GM12878 (cell line): ENCODE measurements at regions not wholly inside any gene's neighbourhood (a gene's known extent, or its start where the extent isn't known, plus 50 kb on each side); places are given as distances from the start of the nearest gene placed in this dataset.

Experiments used
- ATAC-seq: fragments of 200-7000 bp; cut with Tn5 transposase; 3 replicates; pipeline ENCODE4 v1.9.1; 2020; ENCODE audit warnings: mild to moderate bottlenecking, moderate library complexity
- BruUV-seq: library from RNA; stranded (reverse); fragments of 400-500 nt; replicated peaks from 2 replicates; lab custom pipeline; 2021; lab: Mats Ljungman, UMichigan
- CTCF ChIA-PET: fragments of 300-600 bp; sonication (Branson Sonifier 250); formaldehyde crosslinking; extraction: SDS; loops from one replicate; lab custom pipeline; 2021; ENCODE audit warnings: inconsistent platforms; lab: Yijun Ruan, JAX
- POLR2A ChIA-PET: fragments of 350-600 bp; formaldehyde crosslinking; extraction: SDS; loops from one replicate; lab custom pipeline; 2021; ENCODE audit warnings: inconsistent platforms; lab: Charles Lee
- RAD21 ChIA-PET: fragments of 300-600 bp; sonication (Branson Sonifier 250); formaldehyde crosslinking; loops from one replicate; lab custom pipeline; 2023; ENCODE audit warnings: antibody characterized with exemption; ENCODE audit not compliant: unreplicated experiment; lab: Charles Lee
- SMC1A ChIA-PET: fragments of 300-600 bp; sonication (Branson Sonifier 250); formaldehyde crosslinking; loops from one replicate; lab custom pipeline; 2023; ENCODE audit not compliant: unreplicated experiment, uncharacterized antibody; lab: Charles Lee
- DNase-seq: peaks from one replicate; pipeline ENCODE4 v3.0.0-alpha.2; 2011; ENCODE audit warnings: low read depth, low spot score
- FAIRE-seq: peaks from 3 replicates; lab custom pipeline; 2011; peaks lifted over from hg19 to GRCh38; lab: Jason Lieb, UNC
- H2AFZ ChIP-seq: 2 replicates; pipeline ENCODE4 v1.6.0; 2011; ENCODE audit warnings: low read depth, low read length, control low read depth; ENCODE audit not compliant: control insufficient read depth
- H3K27ac ChIP-seq: 2 replicates; pipeline ENCODE4 v1.5.1; 2011; ENCODE audit warnings: control low read depth; ENCODE audit not compliant: control insufficient read depth, insufficient read depth
- H3K27me3 ChIP-seq, 2 experiments: replicated peaks in 1 of 2; 2 replicates each; pipeline versions ENCODE4 v1.6.0 to v1.6.1; 2011; ENCODE audit warnings: low read length in 1 of 2; ENCODE audit not compliant: control insufficient read depth in 2 of 2, insufficient read depth in 2 of 2
- H3K36me3 ChIP-seq, 2 experiments: 2 replicates each; pipeline ENCODE4 v1.5.1; 2011; ENCODE audit warnings: low read length in 1 of 2; ENCODE audit not compliant: control insufficient read depth in 2 of 2, insufficient read depth in 2 of 2
- H3K4me1 ChIP-seq: 2 replicates; pipeline ENCODE4 v1.6.1; 2011; ENCODE audit warnings: mild to moderate bottlenecking, low read length, moderate library complexity, mixed read lengths; ENCODE audit not compliant: control insufficient read depth, insufficient read depth
- H3K4me2 ChIP-seq: 2 replicates; pipeline ENCODE4 v1.6.0; 2011; ENCODE audit warnings: control low read depth; ENCODE audit not compliant: control insufficient read depth, insufficient read depth
- H3K4me3 ChIP-seq: fragments of 200-600 bp; sonication (generic); 2 replicates; pipeline ENCODE4 v1.5.1; 2016
- H3K79me2 ChIP-seq: 2 replicates; pipeline ENCODE4 v1.6.0; 2011; ENCODE audit warnings: low read length; ENCODE audit not compliant: control insufficient read depth, insufficient read depth
- H3K9ac ChIP-seq: 2 replicates; pipeline ENCODE4 v1.8.0; 2011; ENCODE audit warnings: low read length, control low read depth, mixed read lengths; ENCODE audit not compliant: control insufficient read depth, insufficient read depth
- H3K9me3 ChIP-seq: replicated peaks from 3 replicates; pipeline ENCODE4 v1.5.1; 2011; ENCODE audit warnings: mild to moderate bottlenecking, low read length; ENCODE audit not compliant: control insufficient read depth, insufficient read depth
- H4K20me1 ChIP-seq: 2 replicates; pipeline ENCODE4 v1.6.0; 2011; ENCODE audit not compliant: control insufficient read depth, insufficient read depth
- BHLHE40 ChIP-seq, 2 experiments: fragments of 450-650 bp in 1 of 2; IDR thresholded peaks; 2 replicates each; pipeline ENCODE4 v1.6.1; 2011 to 2017; ENCODE audit warnings: low read depth in 2 of 2, borderline replicate concordance in 1 of 2, improper control_type of control experiment in 1 of 2, low read length in 1 of 2, mild to moderate bottlenecking in 1 of 2
- CBX3 ChIP-seq: fragments of 200-600 bp; sonication (generic); IDR thresholded peaks from 2 replicates; pipeline ENCODE4 v1.6.1; 2016; ENCODE audit warnings: low read depth, borderline replicate concordance
- FOXM1 ChIP-seq: IDR thresholded peaks from 2 replicates; pipeline ENCODE4 v1.6.1; 2012; ENCODE audit warnings: low read depth, mild to moderate bottlenecking, inconsistent platforms, low read length, moderate library complexity
- HDAC2 ChIP-seq: fragments of 200-600 bp; sonication (generic); IDR thresholded peaks from 2 replicates; pipeline ENCODE4 v1.6.1; 2017
- JUNB ChIP-seq: IDR thresholded peaks from 2 replicates; pipeline ENCODE4 v1.6.1; 2016; ENCODE audit warnings: antibody characterized with exemption, mild to moderate bottlenecking
- MYC ChIP-seq: IDR thresholded peaks from 2 replicates; pipeline ENCODE4 v1.6.1; 2011; ENCODE audit warnings: mild to moderate bottlenecking, low read length, moderate library complexity, inconsistent platforms; ENCODE audit not compliant: insufficient read depth, insufficient replicate concordance, insufficient read length, severe bottlenecking
- NFIC ChIP-seq: IDR thresholded peaks from 2 replicates; pipeline ENCODE4 v1.6.1; 2012; ENCODE audit warnings: low read depth, mild to moderate bottlenecking, inconsistent platforms, low read length, moderate library complexity
- NFYB ChIP-seq: IDR thresholded peaks from 2 replicates; pipeline ENCODE4 v1.6.1; 2011; ENCODE audit warnings: low read depth, mild to moderate bottlenecking, low read length, improper control_type of control experiment, moderate library complexity; ENCODE audit not compliant: insufficient read depth
- NR2C2 ChIP-seq: IDR thresholded peaks from 2 replicates; pipeline ENCODE4 v1.6.1; 2011; ENCODE audit warnings: borderline replicate concordance, low read depth; ENCODE audit not compliant: control insufficient read depth, insufficient read length
- RCOR1 ChIP-seq: conservative IDR thresholded peaks from 2 replicates; pipeline ENCODE4 v1.6.1; 2012; ENCODE audit warnings: low read depth, low read length, improper control_type of control experiment
- SIN3A ChIP-seq: IDR thresholded peaks from 2 replicates; pipeline ENCODE4 v1.6.1; 2012; ENCODE audit warnings: low read depth, low read length, improper control_type of control experiment
- TCF3 ChIP-seq: IDR thresholded peaks from 2 replicates; pipeline ENCODE4 v1.6.1; 2012; ENCODE audit warnings: low read depth, mild to moderate bottlenecking, low read length, borderline replicate concordance; ENCODE audit not compliant: insufficient read depth
- ZNF384 ChIP-seq: IDR thresholded peaks from 2 replicates; pipeline ENCODE4 v1.6.1; 2012; ENCODE audit warnings: low read depth, mild to moderate bottlenecking, low read length, improper control_type of control experiment, borderline replicate concordance
- ZSCAN29 ChIP-seq: fragments of 450-650 bp; IDR thresholded peaks from 2 replicates; pipeline ENCODE4 v1.6.1; 2017; ENCODE audit warnings: mild to moderate bottlenecking, moderate library complexity
- WGBS: methylation state at CpG from one replicate; pipeline ENCODE4 v1.1.6; 2016; ENCODE audit warnings: low lambda C conversion rate; ENCODE audit not compliant: insufficient replicate concordance, insufficient coverage; ENCODE audit errors: missing lambda C conversion rate; 5-methylcytosine and 5-hydroxymethylcytosine counted together
- in situ Hi-C: fragments of 300-500 bp; cut with MboI; formaldehyde crosslinking; loops from 9 replicates; pipeline ENCODE4 v1.14.3; 2018; ENCODE audit warnings: mixed read lengths
- intact Hi-C: fragments of 100-400 bp; cut with micrococcal nuclease; formaldehyde crosslinking; loops from one replicate; pipeline ENCODE4 v1.14.2; 2022; ENCODE audit not compliant: unreplicated experiment
- TF ChIP-seq, protein P1 (sequence below): IDR thresholded peaks from 2 replicates; pipeline ENCODE4 v1.6.1; 2011; ENCODE audit warnings: low read depth, low read length, improper control_type of control experiment, borderline replicate concordance

DNA sequence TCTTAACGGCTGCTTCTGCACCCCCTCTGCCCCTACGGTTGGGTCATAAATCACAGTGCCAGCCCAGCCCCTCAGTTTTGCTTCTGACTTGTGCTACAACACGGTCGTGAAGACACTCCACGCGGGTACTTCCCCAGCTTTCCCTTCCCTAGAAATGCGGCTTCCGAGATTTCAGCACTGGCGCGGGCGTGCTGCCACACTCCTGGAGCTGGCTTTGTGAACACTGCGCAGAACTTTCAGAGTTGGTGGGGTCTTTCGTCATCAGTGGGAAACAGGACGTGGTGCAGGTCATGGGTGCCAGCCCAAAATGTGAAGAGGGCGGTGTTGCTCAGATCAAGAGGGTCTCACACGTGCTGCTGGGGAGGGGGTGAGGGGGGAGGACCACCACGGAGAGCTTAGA lies 733.0 kb upstream of the SALL3 start:
- ATAC-seq = no peak

More for the DNA sequence above, 733.0 kb upstream of the SALL3 start:
- DNase-seq = no peak
- Histone ChIP-seq H3K4me2 (no peak overlapping the region), H3K4me1 (no peaks in the 10 kb centered on the region), H2AFZ (no peak overlapping the region), H3K27ac (no peak overlapping the region)
- SMC1A ChIA-PET = no interaction called here
- RAD21 ChIA-PET = no interaction called here
- TF ChIP-seq BHLHE40 (IDR thresholded peaks at IDR 0.05; ENCODE audit: borderline replicate concordance in 1 of 2, low read depth in 2 of 2, low read length in 1 of 2) (no peak), ZSCAN29 (no peak), TCF3 (no peak), NFYB (no peak), RCOR1 (no peak), MYC (no peak), JUNB (no peak), ZNF384 (no peak), SIN3A (no peak), NR2C2 (no peak), CBX3 (no peak), HDAC2 (no peak), FOXM1 (no peak), NFIC (no peak)
- TF ChIP-seq, protein P1, sequence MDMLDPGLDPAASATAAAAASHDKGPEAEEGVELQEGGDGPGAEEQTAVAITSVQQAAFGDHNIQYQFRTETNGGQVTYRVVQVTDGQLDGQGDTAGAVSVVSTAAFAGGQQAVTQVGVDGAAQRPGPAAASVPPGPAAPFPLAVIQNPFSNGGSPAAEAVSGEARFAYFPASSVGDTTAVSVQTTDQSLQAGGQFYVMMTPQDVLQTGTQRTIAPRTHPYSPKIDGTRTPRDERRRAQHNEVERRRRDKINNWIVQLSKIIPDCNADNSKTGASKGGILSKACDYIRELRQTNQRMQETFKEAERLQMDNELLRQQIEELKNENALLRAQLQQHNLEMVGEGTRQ = no peak
- TF ChIP-seq, all 136 proteins: peak for 0
- Histone ChIP-seq H4K20me1 (no peaks in the 10 kb centered on the region), H3K79me2 (no peaks in the 10 kb centered on the region), H3K9me3 (no peaks in the 10 kb centered on the region; the same call in 2 of the 3 replicates), H3K36me3 (no peaks in the 10 kb centered on the region), H3K4me3 (no peak overlapping the region), H3K9ac (no peak overlapping the region), H3K27me3 (no peaks in the 10 kb centered on the region)
- in situ Hi-C loops = no loop called here
- intact Hi-C loops = no loop called here
- no TSS peak for BruUV-seq
- 43% methylated on average over 17 of the region's 17 CpGs for WGBS
- FAIRE-seq = no peak
- ChIA-PET POLR2A (no interaction called here), CTCF (no interaction called here)
